ENCODE measurements at regions not wholly inside any gene's neighbourhood (a gene's known extent, or its start where the extent isn't known, plus 50 kb on each side); places are given as distances from the start of the nearest gene placed in this dataset.

- TF ChIP-seq PAX5 (IDR thresholded peaks at IDR 0.05; ENCODE audit: borderline replicate concordance, low read depth, low read length) = no peak
- CTCF ChIA-PET = no interaction called here
- Histone ChIP-seq H3K79me2 (ENCODE audit: control insufficient read depth, insufficient read depth, low read length) (no peaks in the 10 kb centered on the region), H3K27me3 (replicated peaks in 1 of 2; ENCODE audit: control insufficient read depth in 2 of 2, insufficient read depth in 2 of 2, low read length in 1 of 2) (no peaks in the 10 kb centered on the region), H3K27ac (ENCODE audit: control insufficient read depth, insufficient read depth) (no peak overlapping the region), H3K9ac (ENCODE audit: control insufficient read depth, insufficient read depth, low read length) (no peak overlapping the region), H3K4me2 (ENCODE audit: control insufficient read depth, insufficient read depth) (no peak overlapping the region), H2AFZ (ENCODE audit: control insufficient read depth, low read depth, low read length) (no peak overlapping the region), H3K9me3 (replicated peaks; ENCODE audit: control insufficient read depth, insufficient read depth, low read length) (no peaks in the 10 kb centered on the region), H4K20me1 (ENCODE audit: control insufficient read depth, insufficient read depth) (no peaks in the 10 kb centered on the region), H3K36me3 (ENCODE audit: control insufficient read depth in 2 of 2, insufficient read depth in 2 of 2, low read length in 1 of 2) (no peaks in the 10 kb centered on the region), H3K4me3 (no peak overlapping the region), H3K4me1 (ENCODE audit: control insufficient read depth, insufficient read depth, low read length) (no peaks in the 10 kb centered on the region)
- ATAC-seq (no peak), DNase-seq (ENCODE audit: low read depth, low spot score) (no peak), FAIRE-seq (no peak)
- SMC1A ChIA-PET (ENCODE audit: uncharacterized antibody, unreplicated experiment) = no interaction called here
- intact Hi-C loops (cut with micrococcal nuclease; ENCODE audit: unreplicated experiment) = no loop called here
- POLR2A ChIA-PET = no interaction called here
- RAD21 ChIA-PET (ENCODE audit: unreplicated experiment) = no interaction called here
- BruUV-seq (replicated peaks) = no TSS peak
- in situ Hi-C loops (cut with MboI) = no loop called here
Observed at GRCh38 chr9:28301281-28301680, 728.0 kb upstream of the C9orf72 start.

GRCh38 chr9:28317745-28318144, 744.5 kb upstream of the C9orf72 start:
- Histone ChIP-seq H3K9ac (ENCODE audit: control insufficient read depth, insufficient read depth, low read length) (no peak overlapping the region), H2AFZ (ENCODE audit: control insufficient read depth, low read depth, low read length) (no peak overlapping the region), H3K79me2 (ENCODE audit: control insufficient read depth, insufficient read depth, low read length) (no peaks in the 10 kb centered on the region), H3K9me3 (replicated peaks; ENCODE audit: control insufficient read depth, insufficient read depth, low read length) (no peaks in the 10 kb centered on the region), H4K20me1 (ENCODE audit: control insufficient read depth, insufficient read depth) (no peaks in the 10 kb centered on the region), H3K4me3 (no peak overlapping the region), H3K36me3 (ENCODE audit: control insufficient read depth in 2 of 2, insufficient read depth in 2 of 2, low read length in 1 of 2) (no peaks in the 10 kb centered on the region), H3K27me3 (replicated peaks in 1 of 2; ENCODE audit: control insufficient read depth in 2 of 2, insufficient read depth in 2 of 2, low read length in 1 of 2) (no peaks in the 10 kb centered on the region), H3K27ac (ENCODE audit: control insufficient read depth, insufficient read depth) (no peak overlapping the region), H3K4me2 (ENCODE audit: control insufficient read depth, insufficient read depth) (no peak overlapping the region), H3K4me1 (ENCODE audit: control insufficient read depth, insufficient read depth, low read length) (no peaks in the 10 kb centered on the region)
- intact Hi-C loops (cut with micrococcal nuclease; ENCODE audit: unreplicated experiment) = no loop called here
- in situ Hi-C loops (cut with MboI) = no loop called here
- TF ChIP-seq CBX5 (IDR thresholded peaks at IDR 0.05; ENCODE audit: low read depth) (no peak), ETV6 (conservative IDR thresholded peaks at IDR 0.05 in 1 of 2, IDR thresholded peaks at IDR 0.05 in 1 of 2; ENCODE audit: borderline replicate concordance in 1 of 2, low read depth in 1 of 2) (no peak), E2F8 (IDR thresholded peaks at IDR 0.05; ENCODE audit: low read depth, partially characterized antibody) (no peak), STAT3 (IDR thresholded peaks at IDR 0.05; ENCODE audit: low read depth, low read length) (no peak), ZNF24 (IDR thresholded peaks at IDR 0.05) (no peak), JUND (IDR thresholded peaks at IDR 0.05; ENCODE audit: low read depth, low read length) (no peak), SIN3A (IDR thresholded peaks at IDR 0.05; ENCODE audit: low read depth, low read length) (no peak), SREBF2 (IDR thresholded peaks at IDR 0.05; ENCODE audit: low read length) (no peak), KAT2A (conservative IDR thresholded peaks at IDR 0.05; ENCODE audit: control insufficient read depth, low read depth, low read length) (no peak), CHD1 (IDR thresholded peaks at IDR 0.05; ENCODE audit: low read depth, low read length) (no peak), POLR2AphosphoS2 (IDR thresholded peaks at IDR 0.05; ENCODE audit: low read depth, low read length) (no peak), TAF1 (IDR thresholded peaks at IDR 0.05; ENCODE audit: borderline replicate concordance, low read depth, low read length) (no peak), NBN (IDR thresholded peaks at IDR 0.05) (no peak)
- ATAC-seq (no peak), DNase-seq (ENCODE audit: low read depth, low spot score) (no peak), FAIRE-seq (no peak)
- ChIA-PET CTCF (no interaction called here), RAD21 (ENCODE audit: unreplicated experiment) (no interaction called here), SMC1A (ENCODE audit: uncharacterized antibody, unreplicated experiment) (no interaction called here), POLR2A (no interaction called here)
- no TSS peak for BruUV-seq (replicated peaks)
- WGBS (ENCODE audit: insufficient coverage, insufficient replicate concordance, low lambda C conversion rate, missing lambda C conversion rate) = 0% methylated on average over 1 of the region's 1 CpG
